WTC11 (cell line): ENCODE measurements at regions not wholly inside any gene's neighbourhood (a gene's known extent, or its start where the extent isn't known, plus 50 kb on each side); places are given as distances from the start of the nearest gene placed in this dataset.

Source experiments
- CTCF ChIP-seq: fragments of 200-600 bp; IDR thresholded peaks from 2 replicates; pipeline ENCODE4 v1.8.0; 2022; ENCODE audit warnings: antibody characterized with exemption
- EMX1 ChIP-seq: fragments of 250-450 bp; sonication (Bioruptor Pico); IDR thresholded peaks from 2 replicates; pipeline ENCODE4 v1.8.0; 2021; ENCODE audit warnings: mild to moderate bottlenecking
- NFE2L1 ChIP-seq: sonication (generic); formaldehyde crosslinking; IDR thresholded peaks from 2 replicates; pipeline ENCODE4 v1.8.1; 2023; ENCODE audit warnings: missing genetic modification reagents
- NR3C1 ChIP-seq: sonication (generic); formaldehyde crosslinking; conservative IDR thresholded peaks from 2 replicates; pipeline ENCODE4 v1.8.1; 2023; ENCODE audit warnings: low read depth, mild to moderate bottlenecking, missing genetic modification reagents
- ZNF512 ChIP-seq: sonication (generic); formaldehyde crosslinking; IDR thresholded peaks from 2 replicates; pipeline ENCODE4 v1.8.1; 2022; ENCODE audit warnings: missing genetic modification reagents, borderline replicate concordance
- TF ChIP-seq, protein P1 (sequence below): sonication (generic); formaldehyde crosslinking; IDR thresholded peaks from 2 replicates; pipeline ENCODE4 v1.8.1; 2023; ENCODE audit warnings: mild to moderate bottlenecking, missing genetic modification reagents, moderate library complexity
- TF ChIP-seq, protein P2 (sequence below): sonication (generic); formaldehyde crosslinking; IDR thresholded peaks from 2 replicates; pipeline ENCODE4 v1.8.1; 2023; ENCODE audit warnings: mild to moderate bottlenecking, missing genetic modification reagents, moderate library complexity

DNA sequence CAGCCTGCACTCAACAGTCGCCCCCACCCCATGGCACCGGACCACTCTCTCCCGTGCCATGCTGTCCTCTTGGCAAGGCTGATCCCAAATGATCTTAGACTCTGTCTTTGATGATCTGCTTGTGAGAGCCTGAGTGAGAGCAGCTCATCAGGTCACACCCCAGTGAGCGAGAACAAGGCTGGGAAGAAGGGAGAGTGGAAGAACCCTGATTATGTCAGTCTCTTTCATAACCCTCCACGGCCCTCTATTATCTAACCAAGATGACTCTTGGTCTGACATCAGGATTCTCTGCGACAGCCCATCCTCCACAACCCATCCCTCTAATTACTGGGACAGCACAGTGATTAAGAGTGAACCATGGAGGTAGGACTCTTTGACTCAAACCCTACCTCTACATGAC lies 53.1 kb upstream of the C7orf33 start:
- TF ChIP-seq CTCF (no peak), NFE2L1 (CRISPR knock-in tag) (no peak), ZNF512 (CRISPR knock-in tag) (no peak), EMX1 (CRISPR knock-in tag) (no peak), NR3C1 (CRISPR knock-in tag) (no peak)
- TF ChIP-seq, protein P1, sequence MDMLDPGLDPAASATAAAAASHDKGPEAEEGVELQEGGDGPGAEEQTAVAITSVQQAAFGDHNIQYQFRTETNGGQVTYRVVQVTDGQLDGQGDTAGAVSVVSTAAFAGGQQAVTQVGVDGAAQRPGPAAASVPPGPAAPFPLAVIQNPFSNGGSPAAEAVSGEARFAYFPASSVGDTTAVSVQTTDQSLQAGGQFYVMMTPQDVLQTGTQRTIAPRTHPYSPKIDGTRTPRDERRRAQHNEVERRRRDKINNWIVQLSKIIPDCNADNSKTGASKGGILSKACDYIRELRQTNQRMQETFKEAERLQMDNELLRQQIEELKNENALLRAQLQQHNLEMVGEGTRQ (CRISPR knock-in tag) = no peak
- TF ChIP-seq, protein P2, sequence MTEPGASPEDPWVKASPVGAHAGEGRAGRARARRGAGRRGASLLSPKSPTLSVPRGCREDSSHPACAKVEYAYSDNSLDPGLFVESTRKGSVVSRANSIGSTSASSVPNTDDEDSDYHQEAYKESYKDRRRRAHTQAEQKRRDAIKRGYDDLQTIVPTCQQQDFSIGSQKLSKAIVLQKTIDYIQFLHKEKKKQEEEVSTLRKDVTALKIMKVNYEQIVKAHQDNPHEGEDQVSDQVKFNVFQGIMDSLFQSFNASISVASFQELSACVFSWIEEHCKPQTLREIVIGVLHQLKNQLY (CRISPR knock-in tag) = no peak
